Cardiac septum (tissue), 1 donor: ENCODE measurements at regions not wholly inside any gene's neighbourhood (a gene's known extent, or its start where the extent isn't known, plus 50 kb on each side); places are given as distances from the start of the nearest gene placed in this dataset.
"Not testable (repeated sequence)": the region's sequence is repeated elsewhere in the genome, so short reads cannot be mapped to it uniquely, and the experiment has no call there.

Experiments used
- DNase-seq: peaks from one replicate; pipeline ENCODE4 v3.0.0-alpha.2; 2020; ENCODE audit warnings: low spot score
- intact Hi-C: fragments of 100-400 bp; cut with DNase I; formaldehyde crosslinking; loops from one replicate; pipeline ENCODE4 v1.14.0; 2022
- donor health status: DM: no; HTN: no; CAD: no.

DNA sequence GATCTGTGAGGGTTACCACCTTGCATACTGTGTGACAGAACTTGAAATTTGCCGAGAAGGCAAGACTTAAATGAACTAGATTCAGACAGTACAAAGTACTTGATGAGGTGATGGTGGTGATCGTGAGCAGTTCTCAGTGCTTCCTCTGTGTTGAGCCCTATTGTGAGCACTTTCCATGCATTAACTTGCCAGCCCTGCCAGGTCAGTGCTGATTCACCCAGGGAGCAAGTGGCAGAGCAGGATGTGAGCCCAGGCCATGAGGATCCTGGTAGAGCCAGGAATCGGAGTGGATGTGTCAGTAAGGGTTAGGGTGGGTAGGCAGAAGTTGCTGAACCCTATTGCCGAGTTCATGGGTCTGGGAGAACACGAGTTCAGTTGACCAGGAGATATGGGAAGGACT is 4545.7 kb upstream of the TPTE start:
- DNase-seq, intact Hi-C loops: not testable (repeated sequence)

DNA sequence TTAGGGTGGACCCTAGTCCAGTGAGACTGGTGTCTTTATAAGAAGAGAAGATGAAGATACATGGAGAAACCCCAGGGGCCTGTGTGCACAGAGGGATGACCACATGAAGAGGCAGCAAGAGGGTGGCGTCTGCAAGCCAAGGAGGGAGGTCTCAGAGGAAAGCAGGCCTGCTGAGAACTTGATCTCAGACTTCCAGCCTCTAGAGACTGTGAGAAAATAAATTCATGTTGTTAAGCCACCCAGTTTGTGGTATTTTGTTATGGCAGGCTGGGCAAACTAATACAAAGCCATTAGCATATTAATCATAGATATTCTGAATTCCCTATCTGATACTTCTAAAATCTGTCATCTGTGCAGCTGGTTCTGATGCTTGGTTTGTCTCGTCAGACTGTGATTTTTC is 4523.8 kb upstream of the TPTE start:
- intact Hi-C loops, DNase-seq: not testable (repeated sequence)

DNA sequence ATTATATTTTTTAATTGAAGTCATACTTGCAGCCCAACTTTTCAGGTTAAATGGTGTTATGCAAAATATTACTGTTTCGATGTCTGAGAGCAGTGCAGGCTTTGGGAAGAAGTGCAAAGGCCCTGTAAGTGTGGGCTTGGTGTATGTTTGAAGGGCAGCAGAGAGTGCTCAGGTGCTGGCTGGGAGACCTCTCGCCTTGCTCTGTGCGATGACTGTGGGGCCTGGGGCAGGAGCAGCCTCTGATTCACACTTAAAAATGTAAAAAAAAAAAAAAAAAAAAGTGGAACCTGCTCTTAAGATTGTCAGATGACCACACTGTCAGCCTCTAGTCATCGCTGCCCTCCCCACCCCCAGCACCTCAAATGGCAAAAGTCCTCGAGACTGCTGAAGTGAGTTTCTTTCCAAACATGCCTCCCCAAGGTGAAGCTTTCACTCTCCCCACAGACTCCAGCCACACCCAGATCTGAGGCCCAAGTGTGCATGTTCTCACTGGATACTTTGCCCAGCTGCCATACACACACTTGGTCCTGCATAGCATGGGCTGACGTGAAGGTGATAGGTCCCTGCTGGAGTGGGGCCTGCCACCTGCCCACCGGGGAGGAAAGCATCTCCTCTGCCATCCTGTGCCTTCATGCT is 4505.8 kb upstream of the TPTE start:
- intact Hi-C loops, DNase-seq: not testable (repeated sequence)

DNA sequence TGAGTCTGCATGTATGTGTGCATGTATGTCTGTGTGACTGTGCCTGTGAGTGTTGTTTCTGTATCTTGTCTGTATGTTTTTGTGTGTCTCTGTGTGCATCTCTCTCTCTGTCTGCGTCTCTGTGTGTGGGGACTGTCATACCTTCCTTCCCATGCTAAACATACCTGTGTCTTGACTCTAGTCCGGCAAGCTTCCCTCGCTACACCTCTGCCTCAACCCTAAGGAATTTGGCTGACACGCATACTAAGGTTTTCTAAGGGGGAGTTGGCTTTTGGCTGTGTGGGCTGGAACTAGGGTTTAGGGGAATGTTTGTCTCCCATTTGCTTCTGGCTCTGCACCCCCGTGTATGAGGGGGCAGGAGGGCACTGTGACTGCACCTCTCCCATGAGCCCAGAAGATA is 4500.9 kb upstream of the TPTE start:
- DNase-seq, intact Hi-C loops: not testable (repeated sequence)

DNA sequence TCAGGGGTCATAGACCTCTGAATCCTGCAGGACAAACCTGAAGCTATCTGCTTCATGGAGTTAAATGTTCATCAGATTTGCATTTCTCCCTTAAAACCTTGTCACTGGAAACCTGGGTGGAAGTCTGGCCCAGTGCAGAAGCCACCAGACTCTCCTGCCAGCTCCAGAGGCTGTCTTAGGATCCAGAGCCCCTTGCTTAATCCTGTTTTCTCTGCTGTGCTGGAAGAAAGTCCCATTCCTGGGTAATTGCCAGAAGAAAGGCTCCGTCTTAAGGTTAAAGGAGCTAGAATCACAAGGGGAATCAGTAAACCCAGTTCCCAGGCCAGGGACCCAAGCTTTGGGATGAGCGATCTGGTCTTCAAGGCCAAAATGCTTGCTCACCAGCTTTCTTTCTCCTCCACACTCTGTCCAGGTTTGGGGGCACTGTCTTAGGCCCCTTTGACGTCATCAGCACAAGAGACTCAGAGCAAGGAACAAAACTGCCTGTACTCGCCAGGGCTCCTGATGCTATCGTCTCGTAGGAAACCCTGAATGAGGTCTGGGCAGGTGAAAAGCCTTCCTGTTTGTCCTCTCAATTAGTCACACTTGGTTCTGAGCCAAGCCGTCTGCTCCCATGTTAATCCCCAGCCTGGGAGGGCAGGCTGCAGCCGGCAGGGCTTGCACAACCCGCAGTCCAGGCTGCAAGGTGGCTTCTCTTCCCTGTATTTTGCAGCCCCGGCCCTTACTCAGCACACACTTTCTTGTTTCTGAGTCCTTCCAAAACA is 4500.2 kb upstream of the TPTE start:
- DNase-seq, intact Hi-C loops: not testable (repeated sequence)

DNA sequence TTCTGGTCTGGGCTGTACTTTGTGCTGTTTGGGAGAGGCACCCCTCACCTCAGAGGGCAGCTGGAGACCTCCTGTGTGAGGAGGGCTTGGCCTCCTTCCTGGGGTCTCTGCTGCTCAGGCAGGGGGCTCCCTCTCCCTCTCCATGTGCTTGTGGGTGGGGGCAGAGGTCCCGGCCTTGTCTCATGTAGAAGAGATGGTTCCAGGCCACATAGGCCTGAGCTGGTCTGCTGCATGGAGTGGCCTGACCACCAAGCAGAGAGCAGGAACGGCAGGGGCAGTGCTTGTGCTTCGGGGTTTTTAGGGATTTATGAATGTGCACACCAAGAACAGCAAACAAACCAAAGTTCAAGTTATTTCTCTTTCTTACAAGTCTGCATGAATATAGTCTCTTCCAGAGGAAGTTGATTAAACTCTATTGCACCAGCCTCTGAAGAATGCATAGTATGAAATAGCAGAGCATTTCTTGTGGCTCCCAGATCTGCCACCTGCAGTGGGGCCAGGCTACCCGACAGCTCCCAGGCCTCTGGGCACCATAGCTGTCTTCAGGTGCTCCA is 4499.6 kb upstream of the TPTE start:
- DNase-seq, intact Hi-C loops: not testable (repeated sequence)

DNA sequence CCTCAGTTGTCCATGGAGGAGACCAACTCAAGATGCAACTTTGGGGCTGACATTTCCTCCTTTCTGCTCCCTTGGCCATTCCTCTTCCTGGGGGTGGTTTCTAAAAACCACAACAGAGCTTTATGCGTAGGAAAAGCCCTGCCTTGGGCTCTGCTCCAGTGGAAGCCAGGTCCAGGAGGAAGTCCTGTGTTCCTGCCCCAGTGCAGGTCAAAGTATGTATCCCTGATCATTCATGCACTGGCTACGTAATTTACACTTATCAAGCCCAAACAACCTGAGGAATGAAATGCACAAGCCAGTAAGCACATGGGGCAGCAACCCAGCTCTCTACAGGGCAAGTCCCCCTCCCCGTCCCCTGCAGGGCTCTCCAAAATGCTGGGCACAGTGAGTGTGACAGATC is 4498.1 kb upstream of the TPTE start:
- DNase-seq, intact Hi-C loops: not testable (repeated sequence)

DNA sequence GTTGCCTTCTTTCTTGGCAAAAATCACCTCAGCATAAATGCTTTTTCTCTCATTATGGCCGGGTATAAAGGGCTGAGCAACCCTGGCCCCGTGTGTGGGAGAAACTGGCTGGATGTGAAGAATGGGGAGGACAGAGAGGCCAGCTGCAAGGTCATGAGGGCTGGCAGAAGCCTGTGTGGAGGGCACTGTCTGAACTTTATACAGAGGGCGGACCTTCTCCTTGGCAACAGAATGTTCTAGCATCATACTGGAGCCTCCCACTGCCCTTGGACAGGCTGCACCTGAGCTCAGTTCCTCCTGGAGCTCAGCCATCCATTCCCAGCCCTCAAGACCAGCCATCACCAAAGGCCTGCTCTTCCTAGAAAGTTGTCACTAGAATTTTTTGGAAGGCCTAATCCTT is 4496.2 kb upstream of the TPTE start:
- DNase-seq, intact Hi-C loops: not testable (repeated sequence)

DNA sequence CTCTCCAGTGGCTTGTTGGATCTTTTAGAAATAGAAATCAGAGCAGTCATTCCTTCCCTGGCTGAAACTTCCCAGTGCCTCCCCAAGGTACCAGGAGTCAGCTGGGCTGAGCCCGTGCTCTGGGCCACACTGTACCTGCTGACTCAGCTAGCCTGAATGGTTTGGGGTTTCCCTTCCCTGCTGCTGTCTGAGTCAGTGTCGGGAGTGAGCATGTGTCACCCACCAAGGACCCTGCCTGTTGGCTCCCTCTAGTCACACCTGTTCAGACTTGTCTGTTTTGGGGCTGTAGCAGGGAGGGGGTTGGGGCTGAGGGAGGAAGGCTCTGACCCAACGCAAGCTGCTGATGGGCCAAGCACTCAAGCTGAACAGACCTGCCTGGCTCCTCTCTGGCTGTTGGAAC is 4493.9 kb upstream of the TPTE start:
- intact Hi-C loops, DNase-seq: not testable (repeated sequence)

DNA sequence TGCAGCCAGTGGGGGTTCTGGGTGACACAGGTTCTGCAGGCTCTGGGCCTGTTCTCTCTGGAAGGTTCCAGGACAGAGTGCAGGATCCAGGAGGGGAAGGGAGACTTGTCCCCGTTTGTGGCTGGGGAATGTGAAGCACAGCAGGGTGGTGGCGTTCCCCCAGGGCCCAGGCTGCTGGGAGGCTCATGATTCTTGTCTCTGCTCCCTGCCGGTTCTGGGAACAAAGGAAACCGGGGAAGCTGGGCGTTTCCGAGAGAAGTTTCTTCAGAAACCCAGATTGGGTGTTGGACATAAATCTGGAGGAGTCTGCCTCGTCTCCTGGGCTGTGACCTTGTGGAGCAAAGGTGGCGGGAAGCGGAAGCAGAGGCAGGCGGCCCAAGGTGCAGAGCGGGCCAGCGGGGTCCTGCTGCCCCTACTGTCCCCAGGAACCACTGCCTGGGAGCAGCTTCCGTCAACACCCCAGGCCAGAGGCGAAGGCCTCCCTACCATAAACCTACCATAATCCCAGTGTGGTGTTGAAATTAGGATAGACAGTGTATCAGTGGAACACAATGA is 4487.2 kb upstream of the TPTE start:
- intact Hi-C loops, DNase-seq: not testable (repeated sequence)

DNA sequence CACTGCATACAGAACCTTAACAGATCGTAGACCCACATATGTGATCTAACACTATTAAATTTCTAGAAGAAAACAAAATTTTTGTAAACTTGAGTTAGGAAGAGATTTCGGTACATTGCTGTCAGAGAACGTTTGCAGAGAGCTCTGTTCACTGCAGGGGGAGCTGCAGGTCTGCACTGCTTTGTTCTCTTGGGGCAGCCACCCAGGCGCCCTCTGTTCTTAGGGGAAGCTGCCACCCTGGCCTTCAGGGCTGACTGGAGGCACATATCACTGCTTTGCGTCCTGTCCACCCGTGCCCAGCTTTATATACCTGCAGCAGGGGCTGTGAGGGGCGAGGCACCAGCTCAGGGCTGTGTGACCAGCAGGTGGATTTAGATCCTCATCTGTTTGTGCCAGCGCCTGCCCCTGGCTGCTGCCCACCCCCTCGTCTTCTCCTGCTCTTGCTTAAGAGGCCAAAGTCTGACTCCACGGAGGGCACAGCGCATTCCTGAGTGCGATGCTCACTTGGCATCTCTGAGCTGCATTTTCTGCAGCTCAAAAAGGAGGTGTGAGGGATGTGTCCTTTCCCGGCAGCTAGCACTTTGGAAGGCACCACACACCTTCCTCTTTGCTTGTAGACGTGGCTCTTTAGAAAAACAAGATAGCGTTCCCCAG is 4486.4 kb upstream of the TPTE start:
- DNase-seq, intact Hi-C loops: not testable (repeated sequence)

DNA sequence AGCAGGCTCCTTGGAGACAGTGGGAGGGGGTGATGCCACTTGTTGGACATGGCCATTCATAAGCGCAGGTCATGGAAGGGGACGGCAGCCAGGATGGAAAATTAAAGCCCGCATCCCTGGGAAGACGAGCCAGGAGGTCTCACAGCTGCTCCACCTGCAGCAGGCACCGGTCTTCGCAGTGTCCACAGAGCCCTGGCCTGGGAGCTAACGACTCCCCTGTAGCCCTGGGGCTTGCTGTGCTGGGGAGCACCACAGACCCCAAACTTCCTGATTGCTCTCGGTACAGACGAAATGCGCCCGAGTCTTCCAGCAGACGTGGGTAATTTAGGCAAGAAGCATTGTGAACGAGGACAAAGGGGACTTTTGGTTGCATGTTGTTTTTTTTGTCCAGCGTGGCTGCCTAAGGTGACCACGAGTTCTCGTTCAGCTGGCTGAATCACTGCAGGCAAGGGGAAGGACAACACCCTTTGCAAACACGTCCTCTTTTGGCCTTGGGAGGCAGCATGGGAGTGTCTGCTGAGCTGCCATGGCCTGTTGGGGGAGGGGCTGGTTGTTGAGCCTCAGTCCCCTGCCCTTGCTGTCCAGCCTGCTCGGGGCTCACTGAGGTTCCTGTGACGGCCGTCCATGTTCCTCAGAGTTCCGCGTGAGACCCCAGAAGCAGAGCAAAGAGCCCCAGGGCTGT is 4485.8 kb upstream of the TPTE start:
- DNase-seq, intact Hi-C loops: not testable (repeated sequence)

DNA sequence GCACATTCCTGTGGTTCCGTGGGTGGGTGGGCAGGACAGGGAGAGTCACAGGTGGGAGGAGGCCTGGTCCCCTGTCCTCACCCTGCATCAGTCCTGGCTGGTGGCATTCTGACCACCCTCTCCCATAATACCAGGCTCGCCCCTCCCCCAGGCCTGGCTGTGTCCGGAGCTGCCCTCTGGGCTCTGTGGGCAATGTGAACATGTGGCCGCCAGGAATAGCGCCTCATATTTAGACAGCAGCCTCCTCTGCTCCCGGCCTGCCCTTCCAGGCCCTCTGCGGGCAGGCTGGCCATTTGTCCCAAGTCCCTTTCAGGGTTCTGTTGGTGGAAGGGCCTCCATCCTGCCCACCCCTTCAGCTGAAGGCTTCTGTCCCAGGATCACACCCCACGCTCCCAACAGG is 4482.2 kb upstream of the TPTE start:
- DNase-seq, intact Hi-C loops: not testable (repeated sequence)

DNA sequence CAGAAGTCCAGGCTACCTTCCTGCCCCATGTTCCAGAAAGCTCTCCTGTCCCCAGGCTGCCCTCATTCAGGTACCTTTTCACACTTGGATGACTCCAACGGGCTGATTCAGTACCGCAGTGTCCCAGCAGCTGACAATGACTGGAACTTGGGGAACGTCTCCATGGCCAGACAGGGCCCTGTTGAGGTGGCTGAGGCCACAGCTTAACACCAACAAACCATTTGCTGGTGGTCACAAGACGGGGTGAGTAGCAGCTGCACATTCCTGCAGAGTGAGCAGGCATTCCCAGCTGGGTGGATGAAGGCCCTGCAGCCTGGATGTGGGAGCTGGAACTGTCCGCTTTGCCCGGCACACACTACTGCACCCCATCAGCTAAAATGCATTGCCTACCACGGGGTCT is 4481.3 kb upstream of the TPTE start:
- DNase-seq, intact Hi-C loops: not testable (repeated sequence)

DNA sequence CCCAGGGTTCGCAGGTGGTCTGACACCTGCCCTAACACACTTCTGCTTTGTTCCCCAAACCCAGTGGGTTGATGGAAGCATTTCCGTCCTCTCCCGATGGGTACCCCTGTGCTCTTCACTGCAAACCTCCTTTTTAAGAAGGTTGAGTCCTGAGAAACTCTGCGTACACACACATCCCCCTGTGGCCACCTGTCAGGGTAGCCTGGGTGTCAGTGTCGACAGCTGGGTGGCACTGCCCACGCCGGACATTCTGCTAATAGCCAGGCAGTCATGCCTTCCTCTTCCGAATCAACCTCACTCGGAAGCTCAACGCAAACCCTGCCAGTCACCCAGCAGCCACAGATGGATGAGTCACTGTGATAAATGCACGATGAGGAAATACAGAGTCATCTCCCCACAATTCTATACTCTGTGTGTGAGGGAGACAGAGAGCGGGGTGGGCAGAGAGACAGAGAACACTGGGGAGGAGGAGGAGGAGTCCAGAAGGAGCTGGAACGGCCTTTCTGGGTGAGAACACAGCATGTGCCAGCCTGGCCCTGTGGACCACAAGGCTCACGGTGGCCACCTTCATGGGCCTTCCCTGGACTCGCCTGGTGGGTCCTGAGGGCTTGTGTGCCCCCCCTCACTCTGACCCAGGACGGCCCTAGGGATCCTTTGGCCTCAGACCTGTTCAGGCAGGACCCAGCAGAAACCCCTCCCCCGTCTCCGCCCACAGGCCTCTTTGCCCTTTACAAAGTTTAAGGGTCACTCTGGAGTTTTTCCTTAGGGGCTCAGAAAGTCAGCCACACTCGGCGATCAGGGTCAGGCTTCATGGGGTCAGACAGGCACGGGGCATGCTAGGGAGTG is 4477.7 kb upstream of the TPTE start:
- intact Hi-C loops, DNase-seq: not testable (repeated sequence)

DNA sequence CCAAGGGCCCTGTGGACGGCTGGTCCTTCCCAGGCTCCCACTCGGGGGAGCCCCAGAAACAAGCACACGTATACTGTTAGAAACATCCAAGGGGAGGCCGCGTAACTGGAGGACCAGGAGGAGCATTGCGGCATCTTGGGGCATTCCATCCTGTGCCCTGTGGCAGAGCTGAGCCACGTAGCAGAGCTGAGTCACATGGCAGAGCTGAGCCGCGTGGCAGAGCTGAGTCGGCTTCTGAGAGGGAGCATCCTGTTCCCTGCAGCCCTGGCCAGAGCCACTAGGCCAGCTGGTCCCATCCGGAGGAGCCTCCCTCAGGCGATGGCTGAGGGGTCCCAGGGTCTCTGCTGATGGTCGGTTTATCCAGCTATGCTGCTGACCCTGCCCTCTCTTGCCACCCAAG is 4476.7 kb upstream of the TPTE start:
- intact Hi-C loops, DNase-seq: not testable (repeated sequence)

DNA sequence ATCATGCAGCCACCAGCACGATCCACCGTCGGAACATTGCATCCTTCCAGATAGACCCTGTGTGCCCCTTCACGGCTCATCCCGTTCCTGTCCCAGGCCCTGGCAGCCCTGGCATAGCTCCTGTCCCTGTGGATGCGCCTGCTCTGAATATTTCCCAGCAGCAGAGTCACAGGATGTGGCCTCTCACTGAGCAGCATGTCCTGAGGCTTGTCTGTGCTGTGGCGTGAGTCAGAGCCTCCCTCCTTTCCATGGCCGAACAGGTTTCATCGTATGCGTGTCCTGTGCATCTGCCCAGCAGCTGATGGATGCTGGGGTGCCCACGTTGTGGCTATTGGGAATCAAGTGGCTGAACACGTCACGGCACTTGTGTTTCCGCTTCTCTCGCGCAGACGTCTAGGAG is 4471.5 kb upstream of the TPTE start:
- DNase-seq, intact Hi-C loops: not testable (repeated sequence)

DNA sequence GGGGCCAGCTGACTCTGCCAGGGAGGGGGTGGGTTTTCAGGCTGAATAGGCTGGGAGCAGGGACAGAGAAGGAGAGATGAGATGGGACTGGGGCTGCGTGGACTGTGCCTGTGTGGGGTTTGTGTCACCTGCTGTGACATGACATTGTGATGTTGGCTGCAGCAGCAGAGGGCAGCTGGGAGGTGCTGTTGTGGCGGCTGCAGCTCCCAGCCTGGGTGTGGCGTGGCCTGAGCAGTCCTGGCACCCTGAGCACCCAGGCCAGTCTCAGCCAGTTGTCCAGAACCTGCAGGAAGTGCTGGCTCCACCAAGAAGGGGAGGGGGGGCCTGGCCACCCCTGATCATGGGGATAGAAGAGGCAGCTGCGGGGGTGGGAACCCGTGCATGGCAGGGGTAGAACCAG is 4469.3 kb upstream of the TPTE start:
- intact Hi-C loops, DNase-seq: not testable (repeated sequence)
